IMR-90 (cell line): ENCODE measurements at regions not wholly inside any gene's neighbourhood (a gene's known extent, or its start where the extent isn't known, plus 50 kb on each side); places are given as distances from the start of the nearest gene placed in this dataset.

Source experiments
- ATAC-seq: fragments of 200-7000 bp; cut with Tn5 transposase; 2 replicates; pipeline ENCODE4 v1.9.1; 2020; ENCODE audit warnings: low read depth, mild to moderate bottlenecking, moderate library complexity
- BruUV-seq: library from RNA; stranded (reverse); fragments of 400-500 nt; replicated peaks from 2 replicates; lab custom pipeline; 2021; lab: Mats Ljungman, UMichigan
- CTCF ChIA-PET: fragments of 300-600 bp; formaldehyde crosslinking; extraction: SDS; loops from one replicate; lab custom pipeline; 2021; ENCODE audit warnings: antibody characterized with exemption; lab: Yijun Ruan, JAX
- POLR2A ChIA-PET: fragments of 300-600 bp; sonication (Branson Sonifier 250); formaldehyde crosslinking; loops from one replicate; lab custom pipeline; 2022; ENCODE audit warnings: antibody characterized with exemption; ENCODE audit not compliant: unreplicated experiment; lab: Charles Lee
- DNase-seq: peaks from one replicate; pipeline ENCODE4 v3.0.0; 2013
- H2AFZ ChIP-seq: replicated peaks from 2 replicates; pipeline ENCODE3; 2013; ENCODE audit warnings: low read length, mild to moderate bottlenecking; ENCODE audit not compliant: poor library complexity
- H2AK5ac ChIP-seq: 2 replicates; pipeline ENCODE4 v1.6.1; 2013; ENCODE audit warnings: low read depth, low read length, inconsistent platforms
- H2AK9ac ChIP-seq: replicated peaks from 2 replicates; pipeline ENCODE3; 2013; ENCODE audit warnings: mild to moderate bottlenecking, low read depth, low read length, moderate library complexity; ENCODE audit not compliant: poor library complexity
- H2BK120ac ChIP-seq: 2 replicates; pipeline ENCODE4 v1.6.1; 2013; ENCODE audit warnings: low read depth, low read length, inconsistent platforms
- H2BK15ac ChIP-seq: 3 replicates; pipeline ENCODE4 v1.6.1; 2013; ENCODE audit warnings: low read depth, low read length, inconsistent platforms
- H2BK20ac ChIP-seq: 2 replicates; pipeline ENCODE4 v1.6.1; 2013; ENCODE audit warnings: low read depth, mild to moderate bottlenecking, inconsistent platforms, low read length, moderate library complexity
- H2BK5ac ChIP-seq: 2 replicates; pipeline ENCODE4 v1.6.1; 2013; ENCODE audit warnings: mild to moderate bottlenecking, low read depth, low read length, inconsistent platforms; ENCODE audit not compliant: poor library complexity, severe bottlenecking
- H3K14ac ChIP-seq: replicated peaks from 2 replicates; pipeline ENCODE4 v1.6.1; 2013; ENCODE audit warnings: low read depth, low read length, inconsistent platforms
- H3K18ac ChIP-seq: 2 replicates; pipeline ENCODE4 v1.6.1; 2013; ENCODE audit warnings: low read depth, low read length, control low read depth
- H3K23ac ChIP-seq: 2 replicates; pipeline ENCODE4 v1.6.1; 2013; ENCODE audit warnings: low read depth, low read length, inconsistent platforms
- H3K27ac ChIP-seq: 2 replicates; pipeline ENCODE4 v1.5.1; 2013; ENCODE audit warnings: mild to moderate bottlenecking, control low read depth, low read length; ENCODE audit not compliant: insufficient read depth
- H3K27me3 ChIP-seq: 2 replicates; pipeline ENCODE4 v1.6.1; 2013; ENCODE audit warnings: low read length; ENCODE audit not compliant: control insufficient read depth, insufficient read depth
- H3K36me3 ChIP-seq: 2 replicates; pipeline ENCODE4 v1.6.1; 2013; ENCODE audit warnings: low read length, mixed read lengths; ENCODE audit not compliant: control insufficient read depth, insufficient read depth
- H3K4ac ChIP-seq: 2 replicates; pipeline ENCODE4 v1.6.1; 2013; ENCODE audit warnings: low read depth, low read length, inconsistent platforms
- H3K4me1 ChIP-seq: 2 replicates; pipeline ENCODE4 v1.6.1; 2013; ENCODE audit warnings: low read length, mixed read lengths; ENCODE audit not compliant: control insufficient read depth, insufficient read depth
- H3K4me2 ChIP-seq: 2 replicates; pipeline ENCODE4 v1.6.1; 2013; ENCODE audit warnings: low read depth, mild to moderate bottlenecking, control low read depth, low read length, moderate library complexity
- H3K4me3 ChIP-seq: 2 replicates; pipeline ENCODE4 v1.5.1; 2013; ENCODE audit warnings: low read depth, mild to moderate bottlenecking, control low read depth, low read length, moderate library complexity; ENCODE audit not compliant: insufficient read depth
- H3K56ac ChIP-seq: 2 replicates; pipeline ENCODE4 v1.6.1; 2013; ENCODE audit warnings: low read length, inconsistent platforms; ENCODE audit not compliant: insufficient read depth; ENCODE audit errors: extremely low read depth
- H3K79me1 ChIP-seq, 2 experiments: 2 replicates each; pipeline ENCODE4 v1.6.1; 2013; ENCODE audit warnings: low read length in 2 of 2, inconsistent platforms in 1 of 2, low read depth in 1 of 2
- H3K9ac ChIP-seq: 2 replicates; pipeline ENCODE4 v1.6.1; 2013; ENCODE audit warnings: low read depth, low read length, control low read depth
- H3K9me1 ChIP-seq: 2 replicates; pipeline ENCODE4 v1.6.1; 2013; ENCODE audit warnings: low read length, inconsistent platforms; ENCODE audit not compliant: insufficient read depth
- H3K9me3 ChIP-seq: 2 replicates; pipeline ENCODE4 v1.6.1; 2013; ENCODE audit warnings: low read length; ENCODE audit not compliant: control insufficient read depth, insufficient read depth
- H4K20me1 ChIP-seq: 2 replicates; pipeline ENCODE4 v1.6.1; 2013; ENCODE audit warnings: low read length, inconsistent platforms; ENCODE audit not compliant: insufficient read depth
- H4K5ac ChIP-seq: 2 replicates; pipeline ENCODE4 v1.6.1; 2013; ENCODE audit warnings: mild to moderate bottlenecking, low read depth, low read length, control low read depth
- H4K8ac ChIP-seq, 2 experiments: 2 replicates each; pipeline ENCODE4 v1.6.1; 2013; ENCODE audit warnings: low read depth in 2 of 2, low read length in 2 of 2, control low read depth in 1 of 2, inconsistent platforms in 1 of 2
- H4K91ac ChIP-seq: 2 replicates; pipeline ENCODE4 v1.6.1; 2013; ENCODE audit warnings: low read depth, low read length, inconsistent platforms; ENCODE audit not compliant: insufficient read depth
- BHLHE40 ChIP-seq: fragments of 150-350 bp; IDR thresholded peaks from 2 replicates; pipeline ENCODE4 v1.6.1; 2016; ENCODE audit warnings: mild to moderate bottlenecking, low read depth, low read length
- CEBPB ChIP-seq: IDR thresholded peaks from 2 replicates; pipeline ENCODE4 v1.6.1; 2012; ENCODE audit warnings: low read depth, low read length, improper control_type of control experiment
- CHD1 ChIP-seq: IDR thresholded peaks from 2 replicates; pipeline ENCODE4 v1.6.1; 2012; ENCODE audit warnings: low read depth, low read length, improper control_type of control experiment
- FOS ChIP-seq: fragments of 150-350 bp; IDR thresholded peaks from 2 replicates; pipeline ENCODE4 v1.6.1; 2016; ENCODE audit warnings: low read depth, low read length
- MAFK ChIP-seq: IDR thresholded peaks from 2 replicates; pipeline ENCODE4 v1.6.1; 2012; ENCODE audit warnings: low read depth, low read length, improper control_type of control experiment
- MXI1 ChIP-seq: IDR thresholded peaks from 2 replicates; pipeline ENCODE4 v1.6.1; 2012; ENCODE audit warnings: low read depth, mild to moderate bottlenecking, low read length, moderate library complexity, borderline replicate concordance
- NFE2L2 ChIP-seq: fragments of 150-350 bp; IDR thresholded peaks from 2 replicates; pipeline ENCODE4 v1.6.1; 2016; ENCODE audit warnings: low read depth, mild to moderate bottlenecking, low read length
- RAD21 ChIP-seq: IDR thresholded peaks from 2 replicates; pipeline ENCODE4 v1.6.1; 2012; ENCODE audit warnings: low read length, improper control_type of control experiment
- SMC3 ChIP-seq: fragments of 150-350 bp; IDR thresholded peaks from 2 replicates; pipeline ENCODE4 v1.6.1; 2016; ENCODE audit warnings: low read depth, mild to moderate bottlenecking, antibody characterized with exemption, low read length, moderate library complexity
- WGBS, 2 experiments: methylation state at CpG; one replicate each; pipeline versions ENCODE4 v1.1.5 to v1.1.7; 2013; ENCODE audit warnings: missing lambda C conversion rate in 2 of 2; ENCODE audit not compliant: insufficient read length in 1 of 2; ENCODE audit errors: extremely low coverage in 2 of 2; 5-methylcytosine and 5-hydroxymethylcytosine counted together
- dilution Hi-C: fragments of 300-500 bp; cut with HindIII; formaldehyde crosslinking; loops from one replicate; pipeline ENCODE4 v1.14.3; 2018; ENCODE audit warnings: low sequenced_read_pairs; ENCODE audit not compliant: unreplicated experiment
- in situ Hi-C: fragments of 300-500 bp; cut with MboI; formaldehyde crosslinking; loops from 3 replicates; pipeline ENCODE4 v1.14.3; 2019; ENCODE audit warnings: low sequenced_read_pairs, inconsistent platforms, mixed read lengths
- intact Hi-C: fragments of 100-400 bp; cut with micrococcal nuclease; formaldehyde crosslinking; loops from 2 replicates; pipeline ENCODE4 v1.10.0; 2022
- TF ChIP-seq, protein P1 (sequence below): fragments of 150-350 bp; IDR thresholded peaks from 2 replicates; pipeline ENCODE4 v1.6.1; 2016; ENCODE audit warnings: low read depth, mild to moderate bottlenecking, low read length, moderate library complexity, borderline replicate concordance

DNA sequence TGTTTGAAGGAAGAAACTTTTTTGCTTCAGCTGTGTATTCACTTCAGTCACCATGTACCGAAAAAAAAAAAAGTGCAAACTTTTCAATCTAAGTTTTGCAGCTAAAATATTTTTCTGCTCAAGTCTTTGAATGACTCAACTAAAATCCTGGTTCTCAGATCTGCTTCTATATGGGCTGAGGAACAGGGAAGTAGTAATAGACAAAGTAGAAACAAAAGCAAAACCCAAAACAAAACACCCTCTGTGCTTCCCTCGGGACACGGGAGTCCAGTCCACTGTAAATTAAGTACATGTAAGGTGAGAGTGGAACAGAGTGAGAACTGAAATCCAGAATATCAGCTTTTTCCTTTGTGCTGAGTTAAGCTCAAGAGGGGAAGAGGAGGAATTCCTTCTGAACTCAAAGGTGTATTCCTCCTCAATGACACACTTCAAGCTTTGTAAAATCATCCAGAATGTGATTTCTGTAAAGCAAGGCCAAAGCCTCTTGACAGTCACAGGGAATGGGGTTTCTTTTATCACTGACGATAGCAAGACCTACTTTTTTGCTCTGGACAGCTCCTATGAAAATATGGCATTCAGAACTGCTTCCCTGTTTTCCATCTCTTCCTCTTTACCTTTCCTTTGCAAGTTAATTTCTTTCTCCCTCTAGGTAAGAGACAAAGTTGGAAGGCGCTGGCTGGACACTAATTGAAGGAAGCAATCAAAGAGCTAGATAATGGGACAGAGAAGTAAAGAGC is 433.5 kb upstream of the MMADHC start:
- Histone ChIP-seq H3K14ac (no peak overlapping the region), H3K27ac (no peak overlapping the region), H3K4me2 (no peak overlapping the region), H2AFZ (no peak overlapping the region), H4K20me1 (no peaks in the 10 kb centered on the region), H3K4ac (no peak overlapping the region), H2AK5ac (no peak overlapping the region), H4K5ac (no peak overlapping the region), H4K8ac (no peak overlapping the region), H4K91ac (no peak overlapping the region), H2BK15ac (no peak overlapping the region), H3K23ac (no peak overlapping the region), H3K79me1 (no peaks in the 10 kb centered on the region), H3K4me3 (no peak overlapping the region), H3K36me3 (no peaks in the 10 kb centered on the region), H2BK120ac (no peak overlapping the region), H3K18ac (no peak overlapping the region), H3K4me1 (no peaks in the 10 kb centered on the region), H2BK5ac (no peak overlapping the region), H3K9me1 (no peaks in the 10 kb centered on the region), H3K27me3 (no peaks in the 10 kb centered on the region), H3K9me3 (no peaks in the 10 kb centered on the region), H2BK20ac (no peak overlapping the region), H3K56ac (no peak overlapping the region), H3K9ac (no peak overlapping the region), H2AK9ac (no peak overlapping the region)
- intact Hi-C loops (loop anchor here (10.0 kb wide), 1 partner anchor 426 kb away; no protein-coding TSS in a partner anchor), in situ Hi-C loops (no loop called here), dilution Hi-C loops (no loop called here)
- TF ChIP-seq BHLHE40 (no peak), MAFK (no peak), SMC3 (no peak), RAD21 (no peak), FOS (no peak), NFE2L2 (no peak), CEBPB (no peak), MXI1 (no peak), CHD1 (no peak)
- TF ChIP-seq, protein P1, sequence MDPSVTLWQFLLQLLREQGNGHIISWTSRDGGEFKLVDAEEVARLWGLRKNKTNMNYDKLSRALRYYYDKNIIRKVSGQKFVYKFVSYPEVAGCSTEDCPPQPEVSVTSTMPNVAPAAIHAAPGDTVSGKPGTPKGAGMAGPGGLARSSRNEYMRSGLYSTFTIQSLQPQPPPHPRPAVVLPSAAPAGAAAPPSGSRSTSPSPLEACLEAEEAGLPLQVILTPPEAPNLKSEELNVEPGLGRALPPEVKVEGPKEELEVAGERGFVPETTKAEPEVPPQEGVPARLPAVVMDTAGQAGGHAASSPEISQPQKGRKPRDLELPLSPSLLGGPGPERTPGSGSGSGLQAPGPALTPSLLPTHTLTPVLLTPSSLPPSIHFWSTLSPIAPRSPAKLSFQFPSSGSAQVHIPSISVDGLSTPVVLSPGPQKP, result no peak
- no TSS peak for BruUV-seq
- POLR2A ChIA-PET, result no interaction called here
- DNase-seq (no peak), ATAC-seq (no peak)
- CTCF ChIA-PET, result interaction anchor here (0.7 kb wide), 1 partner anchor 13 kb away, joined by 3 read pairs; no protein-coding TSS in a partner anchor
- WGBS, 2 experiments, result no CpG with 5 or more reads among the region's 5 CpGs
